ENCODE measurements at regions not wholly inside any gene's neighbourhood (a gene's known extent, or its start where the extent isn't known, plus 50 kb on each side); places are given as distances from the start of the nearest gene placed in this dataset.
"Not testable (repeated sequence)": the region's sequence is repeated elsewhere in the genome, so short reads cannot be mapped to it uniquely, and the experiment has no call there.

GRCh38 chr16:79938575-79938974, 338.0 kb upstream of the MAF start:
- DNase-seq (no peak), ATAC-seq (no peak)
- H3K9me3 ChIP-seq: no peaks in the 10 kb centered on the region
- no peaks in the 10 kb centered on the region for H3K36me3 ChIP-seq (ENCODE audit: insufficient read depth in 1 of 2, low read depth in 1 of 2)
- H3K27me3 ChIP-seq (ENCODE audit: insufficient read depth in 3 of 3, low read length in 2 of 3): no peaks in the 10 kb centered on the region
- H3K4me3 ChIP-seq: no peak overlapping the region
- no peak overlapping the region for H3K27ac ChIP-seq
- intact Hi-C loops (cut with DNase I): no loop called here
- WGBS, 3 donors: 71 to 75% (median 72%) methylated on average over 4 of the region's 4 CpGs
- no peaks in the 10 kb centered on the region for H3K4me1 ChIP-seq
- no peak for TF ChIP-seq CTCF (IDR thresholded peaks at IDR 0.05)

GRCh38 chr16:79937671-79938070, 337.1 kb upstream of the MAF start:
- DNase-seq; H3K4me3 ChIP-seq; H3K36me3 ChIP-seq (ENCODE audit: insufficient read depth in 1 of 2, low read depth in 1 of 2); intact Hi-C loops (cut with DNase I); H3K27ac ChIP-seq; ATAC-seq; H3K9me3 ChIP-seq; H3K27me3 ChIP-seq (ENCODE audit: insufficient read depth in 3 of 3, low read length in 2 of 3); H3K4me1 ChIP-seq: not testable (repeated sequence)

- DNase-seq: no peak
- Histone ChIP-seq H3K4me3 (no peak overlapping the region), H3K9me3 (no peaks in the 10 kb centered on the region), H3K27ac (no peak overlapping the region), H3K36me3 (ENCODE audit: insufficient read depth in 1 of 2, low read depth in 1 of 2) (no peaks in the 10 kb centered on the region), H3K4me1 (no peaks in the 10 kb centered on the region), H3K27me3 (ENCODE audit: insufficient read depth in 3 of 3, low read length in 2 of 3) (no peaks in the 10 kb centered on the region)
- TF ChIP-seq CTCF (IDR thresholded peaks at IDR 0.05): no peak
- no peak for ATAC-seq
- intact Hi-C loops (cut with DNase I): no loop called here
- WGBS, 3 donors: 55 to 65% (median 58%) methylated on average over 8 of the region's 8 CpGs
Measured at GRCh38 chr16:79933603-79934002, 333.1 kb upstream of the MAF start.

GRCh38 chr16:79932572-79932971, 332.0 kb upstream of the MAF start:
- Histone ChIP-seq H3K36me3 (ENCODE audit: insufficient read depth in 1 of 2, low read depth in 1 of 2) (no peaks in the 10 kb centered on the region), H3K9me3 (no peaks in the 10 kb centered on the region), H3K27ac (no peak overlapping the region), H3K4me1 (no peaks in the 10 kb centered on the region), H3K27me3 (ENCODE audit: insufficient read depth in 3 of 3, low read length in 2 of 3) (no peaks in the 10 kb centered on the region), H3K4me3 (no peak overlapping the region)
- intact Hi-C loops (cut with DNase I): no loop called here
- no peak for DNase-seq
- WGBS, 3 donors: 81 to 89% (median 89%) methylated on average over 2 of the region's 2 CpGs
- ATAC-seq: no peak
- TF ChIP-seq CTCF (IDR thresholded peaks at IDR 0.05): no peak

GRCh38 chr16:79931721-79932120, 331.2 kb upstream of the MAF start:
- Histone ChIP-seq H3K4me3 (no peak overlapping the region), H3K27me3 (ENCODE audit: insufficient read depth in 3 of 3, low read length in 2 of 3) (no peaks in the 10 kb centered on the region), H3K36me3 (ENCODE audit: insufficient read depth in 1 of 2, low read depth in 1 of 2) (no peaks in the 10 kb centered on the region), H3K27ac (no peak overlapping the region), H3K4me1 (no peaks in the 10 kb centered on the region), H3K9me3 (no peaks in the 10 kb centered on the region)
- DNase-seq (no peak), ATAC-seq (no peak)
- WGBS, 3 donors: 99 to 100% (median 100%) methylated on average over 1 of the region's 1 CpG
- no peak for TF ChIP-seq CTCF (IDR thresholded peaks at IDR 0.05)
- intact Hi-C loops (cut with DNase I): no loop called here
